ENCODE measurements at regions not wholly inside any gene's neighbourhood (a gene's known extent, or its start where the extent isn't known, plus 50 kb on each side); places are given as distances from the start of the nearest gene placed in this dataset.

GRCh38 chr7:42468471-42468870, 231.5 kb upstream of the GLI3 start:
- no peak overlapping the region for H3K4me2 ChIP-seq (ENCODE audit: low read length)
- H3K36me3 ChIP-seq (ENCODE audit: insufficient read depth, low read length), result no peaks in the 10 kb centered on the region
- H3K79me2 ChIP-seq (ENCODE audit: insufficient read depth, low read length), result no peaks in the 10 kb centered on the region
- H3K9me3 Mint-ChIP-seq (ENCODE audit: unreplicated experiment), result peaks cover 4% of the 10 kb centered on the region
- no peak overlapping the region for H3K27ac ChIP-seq (ENCODE audit: low read depth, low read length)
- no peaks in the 10 kb centered on the region for H3K4me1 ChIP-seq (ENCODE audit: insufficient read depth, low read length)
- H3K9me3 ChIP-seq (ENCODE audit: insufficient read depth, low read depth, low read length), result no peaks in the 10 kb centered on the region
- H3K4me1 Mint-ChIP-seq (ENCODE audit: low read depth, unreplicated experiment), result no peaks in the 10 kb centered on the region
- H3K4me3 ChIP-seq (ENCODE audit: insufficient read depth, low read depth, low read length), result no peak overlapping the region
- H2AFZ ChIP-seq (ENCODE audit: low read depth, low read length), result no peak overlapping the region
- H3K27ac Mint-ChIP-seq (ENCODE audit: unreplicated experiment), result no peak overlapping the region
- no peaks in the 10 kb centered on the region for H4K20me1 ChIP-seq (ENCODE audit: insufficient read depth, low read length)
- TF ChIP-seq EZH2 (IDR thresholded peaks at IDR 0.05; ENCODE audit: insufficient read depth, low read length) (no peak), CTCF (IDR thresholded peaks at IDR 0.05; ENCODE audit: insufficient read depth, low read depth, low read length) (no peak)
- DNase-seq (ENCODE audit: low read depth) (no peak), FAIRE-seq (no peak)
- H3K27me3 ChIP-seq (ENCODE audit: insufficient read depth, low read length), result no peaks in the 10 kb centered on the region
- no peak overlapping the region for H3K4me3 Mint-ChIP-seq (ENCODE audit: unreplicated experiment)
- no peak overlapping the region for H3K9ac ChIP-seq (ENCODE audit: low read length)
- peaks cover 3% of the 10 kb centered on the region for H3K27me3 Mint-ChIP-seq (ENCODE audit: low read depth, unreplicated experiment)
- no peaks in the 10 kb centered on the region for H3K36me3 Mint-ChIP-seq (ENCODE audit: low read depth, unreplicated experiment)

GRCh38 chr7:42461537-42461936, 224.5 kb upstream of the GLI3 start:
- no peak overlapping the region for H3K4me3 ChIP-seq (ENCODE audit: insufficient read depth, low read depth, low read length)
- TF ChIP-seq EZH2 (IDR thresholded peaks at IDR 0.05; ENCODE audit: insufficient read depth, low read length) (no peak), CTCF (IDR thresholded peaks at IDR 0.05; ENCODE audit: insufficient read depth, low read depth, low read length) (no peak)
- H3K9me3 ChIP-seq (ENCODE audit: insufficient read depth, low read depth, low read length), result no peaks in the 10 kb centered on the region
- Mint-ChIP-seq H3K4me1 (ENCODE audit: low read depth, unreplicated experiment) (peaks cover 12% of the 10 kb centered on the region), H3K27me3 (ENCODE audit: low read depth, unreplicated experiment) (no peaks in the 10 kb centered on the region), H3K27ac (ENCODE audit: unreplicated experiment) (no peak overlapping the region), H3K9me3 (ENCODE audit: unreplicated experiment) (peaks cover 2% of the 10 kb centered on the region), H3K36me3 (ENCODE audit: low read depth, unreplicated experiment) (no peaks in the 10 kb centered on the region), H3K4me3 (ENCODE audit: unreplicated experiment) (no peak overlapping the region)
- no peaks in the 10 kb centered on the region for H3K4me1 ChIP-seq (ENCODE audit: insufficient read depth, low read length)
- no peak overlapping the region for H3K27ac ChIP-seq (ENCODE audit: low read depth, low read length)
- H2AFZ ChIP-seq (ENCODE audit: low read depth, low read length), result no peak overlapping the region
- FAIRE-seq (no peak), DNase-seq (ENCODE audit: low read depth) (no peak)
- no peaks in the 10 kb centered on the region for H3K36me3 ChIP-seq (ENCODE audit: insufficient read depth, low read length)
- no peak overlapping the region for H3K4me2 ChIP-seq (ENCODE audit: low read length)
- H3K79me2 ChIP-seq (ENCODE audit: insufficient read depth, low read length), result no peaks in the 10 kb centered on the region
- H3K9ac ChIP-seq (ENCODE audit: low read length), result no peak overlapping the region
- no peaks in the 10 kb centered on the region for H4K20me1 ChIP-seq (ENCODE audit: insufficient read depth, low read length)
- H3K27me3 ChIP-seq (ENCODE audit: insufficient read depth, low read length), result no peaks in the 10 kb centered on the region

GRCh38 chr7:42460933-42461332, 223.9 kb upstream of the GLI3 start:
- no peak overlapping the region for H3K4me2 ChIP-seq (ENCODE audit: low read length)
- Mint-ChIP-seq H3K4me3 (ENCODE audit: unreplicated experiment) (no peak overlapping the region), H3K27me3 (ENCODE audit: low read depth, unreplicated experiment) (peaks cover under 1% of the 10 kb centered on the region), H3K36me3 (ENCODE audit: low read depth, unreplicated experiment) (no peaks in the 10 kb centered on the region), H3K9me3 (ENCODE audit: unreplicated experiment) (peaks cover 2% of the 10 kb centered on the region), H3K27ac (ENCODE audit: unreplicated experiment) (no peak overlapping the region), H3K4me1 (ENCODE audit: low read depth, unreplicated experiment) (peaks cover 12% of the 10 kb centered on the region)
- H4K20me1 ChIP-seq (ENCODE audit: insufficient read depth, low read length), result no peaks in the 10 kb centered on the region
- no peak for TF ChIP-seq CTCF (IDR thresholded peaks at IDR 0.05; ENCODE audit: insufficient read depth, low read depth, low read length)
- TF ChIP-seq EZH2 (IDR thresholded peaks at IDR 0.05; ENCODE audit: insufficient read depth, low read length), result no peak
- no peaks in the 10 kb centered on the region for H3K9me3 ChIP-seq (ENCODE audit: insufficient read depth, low read depth, low read length)
- H3K79me2 ChIP-seq (ENCODE audit: insufficient read depth, low read length), result no peaks in the 10 kb centered on the region
- no peak overlapping the region for H3K27ac ChIP-seq (ENCODE audit: low read depth, low read length)
- no peak for FAIRE-seq
- H3K9ac ChIP-seq (ENCODE audit: low read length), result no peak overlapping the region
- DNase-seq (ENCODE audit: low read depth), result no peak
- H3K27me3 ChIP-seq (ENCODE audit: insufficient read depth, low read length), result no peaks in the 10 kb centered on the region
- no peaks in the 10 kb centered on the region for H3K4me1 ChIP-seq (ENCODE audit: insufficient read depth, low read length)
- H2AFZ ChIP-seq (ENCODE audit: low read depth, low read length), result no peak overlapping the region
- no peaks in the 10 kb centered on the region for H3K36me3 ChIP-seq (ENCODE audit: insufficient read depth, low read length)
- H3K4me3 ChIP-seq (ENCODE audit: insufficient read depth, low read depth, low read length), result no peak overlapping the region

All from astrocyte (in vitro differentiated cells and primary cell).